CD4-positive, alpha-beta T cell treated with Interleukin-10 for 1 hour (primary cell): ENCODE measurements at regions not wholly inside any gene's neighbourhood (a gene's known extent, or its start where the extent isn't known, plus 50 kb on each side); places are given as distances from the start of the nearest gene placed in this dataset.
"Not testable (repeated sequence)": the region's sequence is repeated elsewhere in the genome, so short reads cannot be mapped to it uniquely, and the experiment has no call there.

Experiments
- DNase-seq: peaks from one replicate; pipeline ENCODE4 v3.0.0-alpha.2; 2020

GRCh38 chr20:25774203-25774602 lies 77.5 kb upstream of the ZNF337 start:
- not testable (repeated sequence) for DNase-seq

- DNase-seq = not testable (repeated sequence)
These were observed 75.8 kb upstream of the ZNF337 start for GRCh38 chr20:25772437-25772836.

- not testable (repeated sequence) for DNase-seq
These were observed 75.2 kb upstream of the ZNF337 start for GRCh38 chr20:25771818-25772217.

GRCh38 chr20:25761596-25761995 lies 64.9 kb upstream of the ZNF337 start:
- no peak for DNase-seq

GRCh38 chr20:25761046-25761445 lies 64.4 kb upstream of the ZNF337 start:
- DNase-seq = not testable (repeated sequence)

- DNase-seq = peak; percentile 75
These were observed 54.4 kb upstream of the ZNF337 start for GRCh38 chr20:25750765-25751696.

- DNase-seq = no peak
These were observed 53.6 kb upstream of the ZNF337 start for GRCh38 chr20:25750220-25750764.

- no peak for DNase-seq
These were observed 53.0 kb upstream of the ZNF337 start for GRCh38 chr20:25749649-25750048.
